BJ (cell line): ENCODE measurements at regions not wholly inside any gene's neighbourhood (a gene's known extent, or its start where the extent isn't known, plus 50 kb on each side); places are given as distances from the start of the nearest gene placed in this dataset.

Experiments
- CTCF ChIA-PET: fragments of 350-600 bp; formaldehyde crosslinking; extraction: SDS; loops from one replicate; lab custom pipeline; 2021; ENCODE audit warnings: antibody characterized with exemption, inconsistent platforms; lab: Yijun Ruan, JAX
- POLR2A ChIA-PET: fragments of 300-600 bp; sonication (Branson Sonifier 250); formaldehyde crosslinking; extraction: SDS; loops from one replicate; lab custom pipeline; 2021; ENCODE audit warnings: antibody characterized with exemption; lab: Charles Lee
- DNase-seq: peaks from one replicate; pipeline ENCODE4 v3.0.0-alpha.2; 2011; ENCODE audit warnings: low read depth
- H3K27me3 ChIP-seq: 2 replicates; pipeline ENCODE4 v1.6.0; 2011; ENCODE audit warnings: low read length; ENCODE audit not compliant: control insufficient read depth, insufficient read depth
- H3K36me3 ChIP-seq: 2 replicates; pipeline ENCODE4 v1.5.1; 2011; ENCODE audit warnings: low read length; ENCODE audit not compliant: control insufficient read depth, insufficient read depth
- H3K4me3 ChIP-seq: 2 replicates; pipeline ENCODE4 v1.5.1; 2011; ENCODE audit warnings: low read depth, mild to moderate bottlenecking, control low read depth, low read length
- CTCF ChIP-seq: IDR thresholded peaks from 2 replicates; pipeline ENCODE4 v1.5.1; 2011; ENCODE audit warnings: low read depth, mild to moderate bottlenecking, control low read depth, inconsistent platforms, low read length, moderate library complexity; ENCODE audit not compliant: insufficient read depth

- H3K27me3 ChIP-seq: no peaks in the 10 kb centered on the region
- CTCF ChIA-PET: interaction anchor here (2.3 kb wide), 1 partner anchor 14 kb away, joined by 8 read pairs; no protein-coding TSS in a partner anchor
- no peak for TF ChIP-seq CTCF
- no peak overlapping the region for H3K4me3 ChIP-seq
- no peak for DNase-seq
- POLR2A ChIA-PET: no interaction called here
- no peaks in the 10 kb centered on the region for H3K36me3 ChIP-seq
These were observed 457.1 kb downstream of the GBA3 start for GRCh38 chr4:23149815-23150214.

DNA sequence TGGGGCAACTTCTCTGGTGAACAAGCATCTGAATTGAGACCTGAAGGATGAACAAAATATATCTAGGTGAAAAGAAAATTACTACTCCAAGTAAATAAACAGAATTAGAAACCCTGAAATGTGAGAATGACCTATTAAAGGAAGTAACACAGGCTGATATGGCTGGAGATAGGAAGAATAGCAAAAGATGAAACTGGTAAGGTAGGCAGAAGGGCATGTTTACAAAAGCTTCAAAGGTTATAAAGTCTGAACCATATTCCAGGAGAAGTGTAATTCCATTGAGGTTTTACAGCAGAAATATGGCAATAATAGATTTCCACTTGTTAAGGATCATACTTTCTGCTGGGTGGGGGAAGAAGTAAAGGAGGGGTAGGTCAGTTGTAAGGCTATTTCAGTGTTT is 452.0 kb downstream of the GBA3 start:
- CTCF ChIA-PET: interaction anchor here (1.6 kb wide), 1 partner anchor 9 kb away, joined by 4 read pairs; no protein-coding TSS in a partner anchor
- POLR2A ChIA-PET: no interaction called here
- no peak for DNase-seq
- Histone ChIP-seq H3K36me3 (no peaks in the 10 kb centered on the region), H3K4me3 (no peak overlapping the region), H3K27me3 (no peaks in the 10 kb centered on the region)
- TF ChIP-seq CTCF: no peak

GRCh38 chr4:23135792-23136645 is 443.3 kb downstream of the GBA3 start:
- peak; percentile 80 for TF ChIP-seq CTCF
- no peaks in the 10 kb centered on the region for H3K27me3 ChIP-seq
- no peak overlapping the region for H3K4me3 ChIP-seq
- POLR2A ChIA-PET: no interaction called here
- DNase-seq: no peak
- CTCF ChIA-PET: interaction anchor here (0.6 to 2.1 kb wide), 15 partner anchors 9 to 1293 kb away, joined by 3 to 8 read pairs (median 4); no protein-coding TSS in a partner anchor
- no peaks in the 10 kb centered on the region for H3K36me3 ChIP-seq

DNA sequence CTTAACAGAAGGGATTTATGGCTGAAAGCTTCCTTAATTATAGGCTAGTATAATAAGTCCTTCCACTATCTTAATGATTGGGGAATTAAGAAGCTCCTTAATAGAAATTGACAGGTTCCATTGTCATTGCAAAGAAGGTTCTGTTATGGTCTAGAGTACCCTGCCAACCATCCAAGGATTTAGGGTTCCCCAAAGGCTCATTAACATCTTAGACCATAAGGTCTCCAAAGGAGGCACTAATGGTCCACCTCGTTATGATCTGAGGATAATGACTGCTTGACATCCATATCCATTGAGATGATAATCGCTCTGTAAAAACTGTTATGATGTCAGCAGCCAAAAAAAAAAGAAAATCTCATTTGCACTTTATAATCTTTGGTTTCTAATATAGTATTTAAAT is 441.6 kb downstream of the GBA3 start:
- no peaks in the 10 kb centered on the region for H3K27me3 ChIP-seq
- no peak for TF ChIP-seq CTCF
- ChIA-PET CTCF (no interaction called here), POLR2A (no interaction called here)
- no peaks in the 10 kb centered on the region for H3K36me3 ChIP-seq
- no peak overlapping the region for H3K4me3 ChIP-seq
- no peak for DNase-seq

- Histone ChIP-seq H3K36me3 (no peaks in the 10 kb centered on the region), H3K27me3 (no peaks in the 10 kb centered on the region), H3K4me3 (no peak overlapping the region)
- POLR2A ChIA-PET: no interaction called here
- no peak for TF ChIP-seq CTCF
- DNase-seq: no peak
- CTCF ChIA-PET: interaction anchor here (0.6 kb wide), 1 partner anchor 896 kb away, joined by 3 read pairs; no protein-coding TSS in a partner anchor
These were observed 438.1 kb downstream of the GBA3 start for GRCh38 chr4:23130845-23131244.
